Activated naive CD8-positive, alpha-beta T cell treated with anti-CD3 and anti-CD28 coated beads, Interleukin-2, amount 50 U/mL, for 24 hours (primary cell): ENCODE measurements at regions not wholly inside any gene's neighbourhood (a gene's known extent, or its start where the extent isn't known, plus 50 kb on each side); places are given as distances from the start of the nearest gene placed in this dataset.

Experiments used
- ATAC-seq: fragments of 150-1000 bp; cut with Tn5 transposase; one replicate; pipeline ENCODE4 v1.10.0; 2021
- DNase-seq: peaks from one replicate; pipeline ENCODE4 v3.0.0; 2021
- H3K27ac Mint-ChIP-seq: one replicate; pipeline ENCODE4 v1.8.0; 2021; ENCODE audit warnings: mild to moderate bottlenecking, mixed read lengths
- H3K27me3 Mint-ChIP-seq: one replicate; pipeline ENCODE4 v1.8.0; 2021; ENCODE audit warnings: mixed read lengths
- H3K36me3 Mint-ChIP-seq: one replicate; pipeline ENCODE4 v1.8.0; 2021; ENCODE audit warnings: low read depth, mixed read lengths
- H3K4me1 Mint-ChIP-seq: one replicate; pipeline ENCODE4 v1.8.0; 2021; ENCODE audit warnings: mixed read lengths
- H3K4me3 Mint-ChIP-seq: one replicate; pipeline ENCODE4 v1.8.0; 2021; ENCODE audit warnings: mild to moderate bottlenecking, moderate library complexity, mixed read lengths
- H3K9me3 Mint-ChIP-seq: one replicate; pipeline ENCODE4 v1.8.0; 2021; ENCODE audit warnings: mixed read lengths

- Mint-ChIP-seq H3K4me3 (no peak overlapping the region), H3K27me3 (no peaks in the 10 kb centered on the region), H3K9me3 (peaks cover 9% of the 10 kb centered on the region), H3K27ac (no peak overlapping the region), H3K36me3 (no peaks in the 10 kb centered on the region), H3K4me1 (no peaks in the 10 kb centered on the region)
- DNase-seq, result no peak
- no peak for ATAC-seq
These were observed 155.9 kb downstream of the SLC30A10 start for GRCh38 chr1:219772265-219773036.

- H3K36me3 Mint-ChIP-seq, result no peaks in the 10 kb centered on the region
- H3K27ac Mint-ChIP-seq, result no peak overlapping the region
- no peaks in the 10 kb centered on the region for H3K4me1 Mint-ChIP-seq
- no peak overlapping the region for H3K4me3 Mint-ChIP-seq
- DNase-seq, result no peak
- peaks cover 9% of the 10 kb centered on the region for H3K9me3 Mint-ChIP-seq
- ATAC-seq, result no peak
- H3K27me3 Mint-ChIP-seq, result no peaks in the 10 kb centered on the region
These were observed 157.3 kb downstream of the SLC30A10 start for GRCh38 chr1:219771080-219771479.

GRCh38 chr1:219763321-219763720 is 150.4 kb upstream of the ZC3H11B start:
- no peak overlapping the region for H3K4me3 Mint-ChIP-seq
- no peaks in the 10 kb centered on the region for H3K27me3 Mint-ChIP-seq
- DNase-seq (no peak), ATAC-seq (no peak)
- no peaks in the 10 kb centered on the region for H3K4me1 Mint-ChIP-seq
- no peaks in the 10 kb centered on the region for H3K36me3 Mint-ChIP-seq
- H3K9me3 Mint-ChIP-seq, result peaks cover 4% of the 10 kb centered on the region
- H3K27ac Mint-ChIP-seq, result no peak overlapping the region

- ATAC-seq (no peak), DNase-seq (no peak)
- Mint-ChIP-seq H3K4me1 (no peaks in the 10 kb centered on the region), H3K4me3 (no peak overlapping the region), H3K27ac (no peak overlapping the region), H3K27me3 (no peaks in the 10 kb centered on the region), H3K9me3 (peaks cover 4% of the 10 kb centered on the region), H3K36me3 (no peaks in the 10 kb centered on the region)
These were observed 148.4 kb upstream of the ZC3H11B start for GRCh38 chr1:219761208-219761860.

GRCh38 chr1:219759095-219759494 is 146.2 kb upstream of the ZC3H11B start:
- H3K4me3 Mint-ChIP-seq, result no peak overlapping the region
- H3K36me3 Mint-ChIP-seq, result no peaks in the 10 kb centered on the region
- no peak overlapping the region for H3K27ac Mint-ChIP-seq
- H3K4me1 Mint-ChIP-seq, result no peaks in the 10 kb centered on the region
- no peak for DNase-seq
- H3K27me3 Mint-ChIP-seq, result no peaks in the 10 kb centered on the region
- ATAC-seq, result no peak
- no peaks in the 10 kb centered on the region for H3K9me3 Mint-ChIP-seq

- Mint-ChIP-seq H3K27ac (no peak overlapping the region), H3K36me3 (no peaks in the 10 kb centered on the region), H3K27me3 (no peaks in the 10 kb centered on the region), H3K4me3 (no peak overlapping the region), H3K9me3 (no peaks in the 10 kb centered on the region), H3K4me1 (no peaks in the 10 kb centered on the region)
- DNase-seq, result no peak
- no peak for ATAC-seq
These were observed 145.0 kb upstream of the ZC3H11B start for GRCh38 chr1:219757890-219758289.

- DNase-seq (no peak), ATAC-seq (no peak)
- H3K36me3 Mint-ChIP-seq, result no peaks in the 10 kb centered on the region
- H3K4me3 Mint-ChIP-seq, result no peak overlapping the region
- no peaks in the 10 kb centered on the region for H3K27me3 Mint-ChIP-seq
- no peaks in the 10 kb centered on the region for H3K4me1 Mint-ChIP-seq
- H3K27ac Mint-ChIP-seq, result no peak overlapping the region
- H3K9me3 Mint-ChIP-seq, result peaks cover 6% of the 10 kb centered on the region
These were observed 142.3 kb upstream of the ZC3H11B start for GRCh38 chr1:219755234-219755633.

GRCh38 chr1:219754767-219755166 is 141.9 kb upstream of the ZC3H11B start:
- H3K27ac Mint-ChIP-seq, result no peak overlapping the region
- ATAC-seq, result no peak
- H3K4me1 Mint-ChIP-seq, result no peaks in the 10 kb centered on the region
- H3K36me3 Mint-ChIP-seq, result no peaks in the 10 kb centered on the region
- H3K27me3 Mint-ChIP-seq, result no peaks in the 10 kb centered on the region
- no peak for DNase-seq
- H3K9me3 Mint-ChIP-seq, result peaks cover 6% of the 10 kb centered on the region
- H3K4me3 Mint-ChIP-seq, result no peak overlapping the region

GRCh38 chr1:219753914-219754313 is 141.0 kb upstream of the ZC3H11B start:
- no peak overlapping the region for H3K27ac Mint-ChIP-seq
- no peaks in the 10 kb centered on the region for H3K36me3 Mint-ChIP-seq
- H3K9me3 Mint-ChIP-seq, result peaks cover 6% of the 10 kb centered on the region
- ATAC-seq, result no peak
- H3K27me3 Mint-ChIP-seq, result no peaks in the 10 kb centered on the region
- no peak for DNase-seq
- no peak overlapping the region for H3K4me3 Mint-ChIP-seq
- no peaks in the 10 kb centered on the region for H3K4me1 Mint-ChIP-seq

GRCh38 chr1:219752645-219753044 is 139.7 kb upstream of the ZC3H11B start:
- H3K9me3 Mint-ChIP-seq, result peaks cover 6% of the 10 kb centered on the region
- H3K4me3 Mint-ChIP-seq, result no peak overlapping the region
- no peak overlapping the region for H3K27ac Mint-ChIP-seq
- DNase-seq, result no peak
- no peaks in the 10 kb centered on the region for H3K4me1 Mint-ChIP-seq
- no peaks in the 10 kb centered on the region for H3K36me3 Mint-ChIP-seq
- H3K27me3 Mint-ChIP-seq, result no peaks in the 10 kb centered on the region
- ATAC-seq, result no peak

- no peaks in the 10 kb centered on the region for H3K27me3 Mint-ChIP-seq
- H3K9me3 Mint-ChIP-seq, result peaks cover 6% of the 10 kb centered on the region
These were observed 139.1 kb upstream of the ZC3H11B start for GRCh38 chr1:219751870-219752507.

GRCh38 chr1:219749370-219749769 is 136.5 kb upstream of the ZC3H11B start:
- Mint-ChIP-seq H3K27ac (no peak overlapping the region), H3K4me1 (no peaks in the 10 kb centered on the region), H3K27me3 (no peaks in the 10 kb centered on the region), H3K9me3 (peaks cover 6% of the 10 kb centered on the region), H3K4me3 (no peak overlapping the region), H3K36me3 (no peaks in the 10 kb centered on the region)
- DNase-seq (no peak), ATAC-seq (no peak)

More at GRCh38 chr1:219751870-219752507, 139.1 kb upstream of the ZC3H11B start:
- no peak overlapping the region for H3K27ac Mint-ChIP-seq
- no peak for DNase-seq
- ATAC-seq, result no peak
- no peak overlapping the region for H3K4me3 Mint-ChIP-seq
- no peaks in the 10 kb centered on the region for H3K36me3 Mint-ChIP-seq
- no peaks in the 10 kb centered on the region for H3K4me1 Mint-ChIP-seq

GRCh38 chr1:219746141-219746540 is 133.2 kb upstream of the ZC3H11B start:
- ATAC-seq, result no peak
- no peak overlapping the region for H3K4me3 Mint-ChIP-seq
- H3K9me3 Mint-ChIP-seq, result peaks cover 2% of the 10 kb centered on the region
- no peaks in the 10 kb centered on the region for H3K36me3 Mint-ChIP-seq
- no peaks in the 10 kb centered on the region for H3K4me1 Mint-ChIP-seq
- no peaks in the 10 kb centered on the region for H3K27me3 Mint-ChIP-seq
- DNase-seq, result no peak
- no peak overlapping the region for H3K27ac Mint-ChIP-seq

- H3K27me3 Mint-ChIP-seq, result no peaks in the 10 kb centered on the region
- H3K36me3 Mint-ChIP-seq, result no peaks in the 10 kb centered on the region
- H3K4me3 Mint-ChIP-seq, result no peak overlapping the region
- no peaks in the 10 kb centered on the region for H3K9me3 Mint-ChIP-seq
- ATAC-seq (no peak), DNase-seq (no peak)
- H3K4me1 Mint-ChIP-seq, result no peaks in the 10 kb centered on the region
- H3K27ac Mint-ChIP-seq, result no peak overlapping the region
These were observed 132.0 kb upstream of the ZC3H11B start for GRCh38 chr1:219744652-219745469.
